Ovary (tissue), 3 donors: ENCODE measurements at regions not wholly inside any gene's neighbourhood (a gene's known extent, or its start where the extent isn't known, plus 50 kb on each side); places are given as distances from the start of the nearest gene placed in this dataset.

Source experiments
- CTCF ChIP-seq, 3 donors: fragments of 450-650 bp in 2 of 3; fragments of 200-600 bp in 1 of 3; IDR thresholded peaks; one replicate each; pipeline versions ENCODE4 v1.5.1 to v1.8.0; 2016 to 2022; ENCODE audit warnings: antibody characterized with exemption in 3 of 3, mild to moderate bottlenecking in 1 of 3
- EP300 ChIP-seq: sonication (generic); formaldehyde crosslinking; IDR thresholded peaks from one replicate; pipeline ENCODE4 v1.6.1; 2017; ENCODE audit warnings: antibody characterized with exemption
- POLR2A ChIP-seq: fragments of 450-650 bp; IDR thresholded peaks from one replicate; pipeline ENCODE4 v1.6.1; 2017; ENCODE audit warnings: antibody characterized with exemption, mild to moderate bottlenecking, moderate library complexity
- donor health status: DM: no; HTN: no; CAD: no.

- TF ChIP-seq CTCF (IDR thresholded peaks at IDR 0.05) (no peak), POLR2A (no peak), EP300 (no peak)
These were observed 1038.3 kb downstream of the CDH11 start for GRCh38 chr16:64083428-64084129.
